ENCODE measurements at regions not wholly inside any gene's neighbourhood (a gene's known extent, or its start where the extent isn't known, plus 50 kb on each side); places are given as distances from the start of the nearest gene placed in this dataset.

DNA sequence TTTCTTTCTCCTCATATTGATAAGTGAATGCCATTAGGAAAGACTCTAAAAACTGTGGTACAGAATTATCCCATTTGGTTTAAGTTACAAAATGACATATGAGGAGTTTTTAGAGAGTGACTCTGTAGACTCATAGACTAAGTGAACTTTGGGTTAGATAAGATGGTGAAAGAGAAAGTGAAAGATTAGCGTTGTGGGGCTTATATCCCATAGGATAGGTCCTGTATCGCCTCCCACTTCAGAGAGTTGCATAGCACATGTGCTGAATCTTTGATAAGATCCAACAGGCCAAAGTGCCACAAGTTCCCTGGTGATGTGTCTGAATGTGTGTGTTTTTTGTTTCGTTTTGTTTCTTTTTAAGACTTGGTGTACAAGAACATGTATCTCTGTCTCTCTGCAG, 666.9 kb downstream of the MECOM start:
- no peak for TF ChIP-seq MAX (IDR thresholded peaks at IDR 0.05)
- TF ChIP-seq CEBPB (IDR thresholded peaks at IDR 0.05; ENCODE audit: low read depth), result no peak
- TF ChIP-seq SIN3A (IDR thresholded peaks at IDR 0.05; ENCODE audit: low read depth), result no peak
- no peak for TF ChIP-seq CTCF (IDR thresholded peaks at IDR 0.05 in 2 of 3, conservative IDR thresholded peaks at IDR 0.05 in 1 of 3; ENCODE audit: borderline replicate concordance in 1 of 3, insufficient read depth in 1 of 3, low read depth in 2 of 3, low read length in 2 of 3)
- no peak for TF ChIP-seq ZNF274 (IDR thresholded peaks at IDR 0.05; ENCODE audit: low read depth, low read length)
- no peak for TF ChIP-seq EZH2 (IDR thresholded peaks at IDR 0.05)
- TF ChIP-seq EZH2phosphoT487 (IDR thresholded peaks at IDR 0.05; ENCODE audit: borderline replicate concordance), result no peak
- TF ChIP-seq SP1 (IDR thresholded peaks at IDR 0.05; ENCODE audit: low read depth), result no peak
- TF ChIP-seq POLR2A (IDR thresholded peaks at IDR 0.05; ENCODE audit: borderline replicate concordance, extremely low read depth, insufficient read depth, insufficient read length), result no peak
